ENCODE measurements at regions not wholly inside any gene's neighbourhood (a gene's known extent, or its start where the extent isn't known, plus 50 kb on each side); places are given as distances from the start of the nearest gene placed in this dataset.

DNA sequence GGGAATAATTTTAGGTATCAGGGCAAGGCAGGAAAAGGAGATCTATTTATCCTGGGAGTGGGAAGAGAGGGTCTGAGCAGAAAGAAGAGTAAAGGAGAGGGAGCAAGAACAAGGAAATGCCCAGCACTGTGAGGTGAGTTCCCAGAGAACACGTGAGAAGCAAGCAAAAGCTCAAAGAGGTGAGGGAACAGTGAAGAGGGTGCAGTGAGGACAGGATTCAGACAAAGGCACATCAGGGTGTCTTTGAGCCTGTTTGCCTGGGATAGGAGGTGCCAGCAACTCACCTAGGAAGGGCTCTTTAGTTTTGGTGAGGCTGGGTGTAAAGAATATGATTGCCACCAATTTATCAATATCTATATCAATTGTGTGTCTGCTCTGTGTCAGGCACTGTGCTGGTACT lies 88.9 kb upstream of the NRXN3 start:
- H3K36me3 ChIP-seq, result no peaks in the 10 kb centered on the region
- no peak for ATAC-seq
- DNase-seq, result no peak
- no peak overlapping the region for H3K27ac ChIP-seq
- H3K4me3 ChIP-seq, result no peak overlapping the region
- 16 to 25% methylated on average over 1 of the region's 1 CpG for WGBS, 2 donors
- no peaks in the 10 kb centered on the region for H3K9me3 ChIP-seq
- peaks cover 0 to 10% (median 0%) of the 10 kb centered on the region in 7 donors for H3K27me3 ChIP-seq
- intact Hi-C loops (cut with DNase I), result no loop called here
- no peaks in the 10 kb centered on the region for H3K4me1 ChIP-seq
- TF ChIP-seq, protein P1, sequence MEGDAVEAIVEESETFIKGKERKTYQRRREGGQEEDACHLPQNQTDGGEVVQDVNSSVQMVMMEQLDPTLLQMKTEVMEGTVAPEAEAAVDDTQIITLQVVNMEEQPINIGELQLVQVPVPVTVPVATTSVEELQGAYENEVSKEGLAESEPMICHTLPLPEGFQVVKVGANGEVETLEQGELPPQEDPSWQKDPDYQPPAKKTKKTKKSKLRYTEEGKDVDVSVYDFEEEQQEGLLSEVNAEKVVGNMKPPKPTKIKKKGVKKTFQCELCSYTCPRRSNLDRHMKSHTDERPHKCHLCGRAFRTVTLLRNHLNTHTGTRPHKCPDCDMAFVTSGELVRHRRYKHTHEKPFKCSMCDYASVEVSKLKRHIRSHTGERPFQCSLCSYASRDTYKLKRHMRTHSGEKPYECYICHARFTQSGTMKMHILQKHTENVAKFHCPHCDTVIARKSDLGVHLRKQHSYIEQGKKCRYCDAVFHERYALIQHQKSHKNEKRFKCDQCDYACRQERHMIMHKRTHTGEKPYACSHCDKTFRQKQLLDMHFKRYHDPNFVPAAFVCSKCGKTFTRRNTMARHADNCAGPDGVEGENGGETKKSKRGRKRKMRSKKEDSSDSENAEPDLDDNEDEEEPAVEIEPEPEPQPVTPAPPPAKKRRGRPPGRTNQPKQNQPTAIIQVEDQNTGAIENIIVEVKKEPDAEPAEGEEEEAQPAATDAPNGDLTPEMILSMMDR (IDR thresholded peaks at IDR 0.05), result no peak

DNA sequence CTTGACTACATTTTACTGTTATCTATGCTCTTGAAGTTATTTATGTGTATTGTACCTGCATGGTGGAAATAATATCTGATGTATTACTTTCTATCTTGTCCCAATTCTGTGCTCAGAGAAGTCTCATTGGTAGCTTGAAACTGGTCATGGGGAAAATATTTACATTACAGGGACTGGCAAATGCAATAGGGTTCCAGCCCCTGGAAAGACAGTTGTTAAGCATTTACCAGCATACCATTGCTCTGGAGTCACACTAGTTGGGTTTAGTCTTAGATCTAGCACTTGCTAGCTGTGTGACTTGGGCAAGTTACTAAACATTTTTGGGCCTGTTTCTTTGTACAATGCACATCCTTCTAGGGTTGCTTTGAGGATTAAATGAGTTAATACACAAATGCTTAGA lies 86.3 kb upstream of the NRXN3 start:
- TF ChIP-seq, protein P1 (IDR thresholded peaks at IDR 0.05), result no peak
- Histone ChIP-seq H3K27ac (no peak overlapping the region), H3K4me3 (no peak overlapping the region), H3K9me3 (no peaks in the 10 kb centered on the region), H3K27me3 (peaks cover 0 to 13% (median 0%) of the 10 kb centered on the region in 7 donors), H3K36me3 (no peaks in the 10 kb centered on the region), H3K4me1 (no peaks in the 10 kb centered on the region)
- ATAC-seq (no peak), DNase-seq (no peak)
- intact Hi-C loops (cut with DNase I), result no loop called here

DNA sequence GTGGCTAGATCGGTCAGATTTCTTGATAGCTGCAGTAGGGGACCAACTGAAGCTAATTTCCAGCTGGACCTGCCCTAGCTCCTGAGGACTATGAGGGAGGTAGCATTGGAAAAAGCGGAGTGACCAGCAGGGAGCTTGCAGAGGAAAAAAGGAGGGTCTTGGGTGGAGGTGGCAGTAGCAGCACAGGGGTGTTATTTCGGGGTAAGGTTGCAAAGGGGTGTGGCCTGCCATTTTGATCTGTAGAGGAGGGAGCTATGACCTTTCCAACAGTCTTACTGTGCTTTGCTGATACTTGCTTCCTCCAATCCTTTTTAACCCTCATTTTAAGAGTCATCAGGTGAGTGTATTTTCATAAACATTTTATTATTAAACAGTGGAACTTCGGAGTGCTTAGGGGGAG lies 83.8 kb upstream of the NRXN3 start:
- 47 to 49% methylated on average over 4 of the region's 4 CpGs for WGBS, 2 donors
- DNase-seq (no peak), ATAC-seq (no peak)
- Histone ChIP-seq H3K4me3 (no peak overlapping the region), H3K9me3 (no peaks in the 10 kb centered on the region), H3K27ac (no peak overlapping the region), H3K27me3 (peaks cover 0 to 16% (median 0%) of the 10 kb centered on the region in 7 donors), H3K4me1 (no peaks in the 10 kb centered on the region), H3K36me3 (no peaks in the 10 kb centered on the region)
- TF ChIP-seq, protein P1 (IDR thresholded peaks at IDR 0.05), result no peak
- intact Hi-C loops (cut with DNase I), result no loop called here

DNA sequence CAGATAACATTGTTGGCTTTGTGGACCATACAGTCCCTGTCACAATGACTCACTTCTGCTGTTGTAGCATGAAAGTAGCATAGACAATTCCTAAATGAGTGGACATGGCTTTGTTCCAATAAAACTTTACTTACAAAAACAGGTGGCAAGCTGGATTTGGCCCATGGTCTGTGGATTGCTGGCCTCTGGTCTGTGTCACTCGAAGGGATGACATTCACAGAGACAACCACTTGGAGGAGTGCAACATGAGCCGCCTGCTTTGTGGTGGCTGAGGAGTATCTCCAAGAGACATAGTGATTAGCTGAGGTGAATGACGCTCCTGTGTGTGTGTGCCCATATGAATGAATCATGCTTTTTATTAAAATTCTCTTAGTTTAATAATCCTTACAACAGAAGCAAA lies 81.3 kb upstream of the NRXN3 start:
- Histone ChIP-seq H3K36me3 (no peaks in the 10 kb centered on the region), H3K4me3 (no peak overlapping the region), H3K27me3 (peaks cover 0 to 20% (median 0%) of the 10 kb centered on the region in 7 donors), H3K9me3 (no peaks in the 10 kb centered on the region), H3K4me1 (no peaks in the 10 kb centered on the region), H3K27ac (no peak overlapping the region)
- ATAC-seq (no peak), DNase-seq (no peak)
- TF ChIP-seq, protein P1 (IDR thresholded peaks at IDR 0.05), result no peak
- intact Hi-C loops (cut with DNase I), result no loop called here
- 21 to 33% methylated on average over 3 of the region's 3 CpGs for WGBS, 2 donors

DNA sequence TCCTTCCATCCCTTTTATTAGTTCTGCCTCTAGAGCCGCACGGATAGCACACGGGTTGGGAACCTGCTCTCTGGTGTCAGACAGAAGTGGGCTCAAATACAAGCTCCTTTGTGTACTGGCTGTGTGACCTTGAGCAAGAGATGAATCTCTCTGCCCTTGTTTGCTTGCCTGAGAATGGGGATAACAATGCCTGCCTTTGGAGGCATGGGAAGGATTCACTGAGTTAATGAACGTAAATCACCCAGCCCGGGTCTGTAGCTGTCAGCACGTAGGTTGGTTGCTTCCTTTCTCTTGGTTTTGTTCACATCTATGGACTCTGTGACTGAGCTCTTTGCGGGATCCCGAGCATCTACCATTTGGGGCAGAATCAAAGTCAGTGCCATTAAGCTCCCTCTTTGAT lies 79.3 kb upstream of the NRXN3 start:
- TF ChIP-seq, protein P1 (IDR thresholded peaks at IDR 0.05), result no peak
- DNase-seq, result no peak

More for the DNA sequence above, 79.3 kb upstream of the NRXN3 start:
- Histone ChIP-seq H3K27ac (no peak overlapping the region), H3K4me3 (no peak overlapping the region), H3K36me3 (no peaks in the 10 kb centered on the region), H3K9me3 (no peaks in the 10 kb centered on the region), H3K27me3 (peaks cover 0 to 15% (median 0%) of the 10 kb centered on the region in 7 donors), H3K4me1 (no peaks in the 10 kb centered on the region)
- whole genome bisulfite sequencing, 2 donors, result 80 to 85% methylated on average over 8 of the region's 8 CpGs
- intact Hi-C loops (cut with DNase I), result no loop called here
- ATAC-seq, result no peak
